ENCODE measurements at regions not wholly inside any gene's neighbourhood (a gene's known extent, or its start where the extent isn't known, plus 50 kb on each side); places are given as distances from the start of the nearest gene placed in this dataset.

GRCh38 chr9:4433379-4433778 is 56.9 kb upstream of the SLC1A1 start:
- TF ChIP-seq EZH2 (optimal IDR thresholded peaks at IDR 0.05; ENCODE audit: low read depth, low read length) = no peak
- TF ChIP-seq CTCF (IDR thresholded peaks at IDR 0.05; ENCODE audit: low read length) = no peak
- no peak for TF ChIP-seq EZH2phosphoT487 (IDR thresholded peaks at IDR 0.05; ENCODE audit: low read length)

All from MM.1S (cell line).